ENCODE measurements at regions not wholly inside any gene's neighbourhood (a gene's known extent, or its start where the extent isn't known, plus 50 kb on each side); places are given as distances from the start of the nearest gene placed in this dataset.
"Not testable (repeated sequence)": the region's sequence is repeated elsewhere in the genome, so short reads cannot be mapped to it uniquely, and the experiment has no call there.

DNA sequence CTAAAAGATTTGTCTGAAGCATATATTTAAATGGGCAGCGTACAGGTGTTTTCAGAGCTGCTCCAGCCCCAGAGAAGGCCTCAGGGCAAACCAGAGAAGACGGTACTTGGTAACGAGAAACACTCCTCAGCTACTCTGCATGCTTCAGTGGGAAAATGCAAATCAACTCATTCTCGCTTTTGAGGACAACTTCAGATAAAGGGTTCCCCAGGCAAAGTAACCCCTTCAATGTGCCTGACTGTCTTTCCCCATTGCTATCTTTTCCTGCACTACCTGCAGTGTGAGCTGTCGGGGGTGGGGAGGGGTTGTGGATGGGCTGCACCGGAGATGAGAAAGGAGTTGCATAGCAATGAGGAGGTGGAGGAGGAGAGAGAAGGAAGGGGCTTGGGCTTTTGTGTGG, 339.7 kb upstream of the CLINT1 start:
- DNase-seq (ENCODE audit: low read depth in 1 of 2, low spot score in 1 of 2), result no peak
- in situ Hi-C loops (cut with HindIII; ENCODE audit: low pct_unique_long_range_greater_than_20kb, low sequenced_read_pairs), result no loop called here
- no peak for TF ChIP-seq JUND (IDR thresholded peaks at IDR 0.05; ENCODE audit: low read depth)

DNA sequence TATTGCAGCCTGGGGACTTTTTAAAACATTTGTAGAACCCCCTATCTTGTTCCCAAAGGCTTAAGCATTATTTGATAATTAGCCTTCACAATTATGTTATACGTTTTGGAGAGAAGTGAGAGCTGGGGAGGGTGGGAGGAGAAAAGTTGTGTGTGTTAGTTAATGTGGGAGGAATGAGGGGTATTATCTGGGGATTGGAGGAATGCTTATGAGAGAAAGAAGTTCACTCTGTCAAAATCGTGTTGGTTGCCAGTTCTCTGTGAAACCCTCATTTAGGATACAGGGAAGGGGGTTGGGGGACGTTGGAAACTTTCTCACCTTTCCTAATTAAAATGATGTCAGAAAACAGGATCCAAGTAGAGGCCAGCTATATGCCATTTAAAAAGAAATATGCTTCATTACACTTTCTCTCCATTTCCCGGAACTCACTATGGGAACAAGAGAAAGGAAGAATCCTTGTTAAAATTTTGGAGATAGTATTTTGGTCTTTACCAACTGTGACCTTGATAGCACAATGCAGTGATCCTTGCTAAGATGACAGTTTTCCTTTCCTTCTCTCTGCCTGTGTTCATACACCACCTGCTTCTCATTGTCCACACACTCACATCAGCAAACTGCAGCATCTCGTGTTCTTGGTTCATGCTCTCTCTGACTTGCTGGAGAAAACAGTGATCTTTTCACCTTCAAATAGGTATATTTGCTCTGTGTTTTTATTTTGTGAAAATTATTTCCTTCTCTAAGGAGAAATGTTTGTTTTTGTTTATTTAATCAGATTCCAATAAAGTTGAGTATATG, 336.7 kb upstream of the CLINT1 start:
- no peak for TF ChIP-seq JUND (IDR thresholded peaks at IDR 0.05; ENCODE audit: low read depth)
- in situ Hi-C loops (cut with HindIII; ENCODE audit: low pct_unique_long_range_greater_than_20kb, low sequenced_read_pairs), result no loop called here
- no peak for DNase-seq (ENCODE audit: low read depth in 1 of 2, low spot score in 1 of 2)

GRCh38 chr5:158194561-158194976, 335.6 kb upstream of the CLINT1 start:
- in situ Hi-C loops (cut with HindIII; ENCODE audit: low pct_unique_long_range_greater_than_20kb, low sequenced_read_pairs), result no loop called here
- no peak for TF ChIP-seq JUND (IDR thresholded peaks at IDR 0.05; ENCODE audit: low read depth)
- no peak for DNase-seq (ENCODE audit: low read depth in 1 of 2, low spot score in 1 of 2)

DNA sequence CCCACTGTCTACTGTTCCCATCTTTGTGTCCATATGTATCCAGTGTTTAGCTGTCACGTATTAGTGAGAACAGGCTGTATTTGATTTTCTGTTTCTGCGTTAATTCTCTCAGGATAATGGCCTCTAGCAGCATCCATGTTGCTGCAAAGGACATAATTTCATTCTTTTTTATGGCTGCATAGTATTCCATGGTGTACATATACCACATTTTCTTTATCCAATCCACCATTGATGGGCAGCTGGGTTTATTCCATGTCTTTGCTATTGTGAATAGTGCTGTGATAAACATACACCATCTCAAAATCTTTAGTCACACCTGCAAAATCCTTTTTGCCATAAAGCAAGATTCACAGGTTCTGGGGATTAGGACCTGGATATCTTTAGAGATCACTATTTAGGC, 334.4 kb upstream of the CLINT1 start:
- in situ Hi-C loops (cut with HindIII; ENCODE audit: low pct_unique_long_range_greater_than_20kb, low sequenced_read_pairs); DNase-seq (ENCODE audit: low read depth in 1 of 2, low spot score in 1 of 2): not testable (repeated sequence)

DNA sequence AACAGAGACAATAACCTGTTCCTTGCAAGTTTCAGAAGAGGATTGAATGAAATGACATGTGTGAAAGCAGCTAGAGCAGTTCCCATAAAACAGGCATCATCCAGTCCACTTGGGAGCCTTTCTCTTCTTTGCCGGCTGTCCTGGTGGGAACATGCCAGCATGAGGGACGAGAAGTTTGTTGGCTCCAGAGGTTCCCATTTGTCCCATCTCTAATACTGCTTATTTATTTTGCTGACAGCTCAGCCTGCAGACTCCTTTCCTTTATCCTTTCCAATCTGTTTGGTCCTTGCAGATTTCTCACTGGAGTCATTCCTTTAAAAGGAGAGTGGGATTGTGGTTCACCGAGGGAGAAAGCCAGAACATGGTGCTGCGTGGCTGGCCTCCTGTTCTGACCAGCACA, 321.5 kb upstream of the CLINT1 start:
- in situ Hi-C loops (cut with HindIII; ENCODE audit: low pct_unique_long_range_greater_than_20kb, low sequenced_read_pairs), result no loop called here
- TF ChIP-seq JUND (IDR thresholded peaks at IDR 0.05; ENCODE audit: low read depth), result no peak
- DNase-seq (ENCODE audit: low read depth in 1 of 2, low spot score in 1 of 2), result no peak

DNA sequence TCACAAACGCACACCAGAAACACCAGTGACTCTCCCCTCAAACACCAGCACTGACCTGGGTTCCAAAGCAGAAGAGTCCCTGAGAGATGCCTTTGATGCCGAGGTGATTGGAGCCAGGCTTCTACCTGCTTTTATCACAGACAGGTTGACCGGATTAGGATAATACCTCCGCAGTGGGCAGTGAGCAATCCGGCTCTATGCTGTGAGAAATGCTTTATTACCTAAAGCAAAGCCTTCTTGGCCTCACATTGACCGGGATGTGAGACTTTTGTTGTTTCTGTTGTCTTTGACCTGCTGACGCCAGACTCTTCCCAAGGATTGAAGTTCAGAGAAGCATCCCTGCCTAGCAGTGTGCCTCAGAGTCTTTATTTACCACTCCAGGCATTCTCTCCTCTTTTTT, 320.3 kb upstream of the CLINT1 start:
- TF ChIP-seq JUND (IDR thresholded peaks at IDR 0.05; ENCODE audit: low read depth), result no peak
- in situ Hi-C loops (cut with HindIII; ENCODE audit: low pct_unique_long_range_greater_than_20kb, low sequenced_read_pairs), result no loop called here
- DNase-seq (ENCODE audit: low read depth in 1 of 2, low spot score in 1 of 2), result no peak

DNA sequence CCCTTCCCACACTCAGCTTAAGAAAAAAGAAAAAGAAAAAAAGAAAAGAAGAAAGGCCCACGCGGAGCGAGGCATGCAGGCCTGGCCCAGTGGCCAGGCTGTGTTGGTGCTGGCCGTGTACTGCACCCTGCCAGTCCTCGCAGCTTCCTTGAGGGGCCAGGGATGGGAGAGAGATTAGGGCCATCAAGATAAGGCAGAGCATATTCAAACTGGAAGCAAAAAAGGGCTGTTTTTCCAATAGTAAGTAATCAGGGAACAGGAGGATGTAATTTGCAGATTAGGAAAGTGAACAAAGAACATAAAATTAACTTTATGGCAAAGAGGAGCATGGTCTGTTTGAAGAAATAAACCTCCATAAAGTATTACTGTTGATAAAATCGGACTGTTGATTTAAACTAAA, 319.6 kb upstream of the CLINT1 start:
- no peak for DNase-seq (ENCODE audit: low read depth in 1 of 2, low spot score in 1 of 2)
- TF ChIP-seq JUND (IDR thresholded peaks at IDR 0.05; ENCODE audit: low read depth), result no peak
- in situ Hi-C loops (cut with HindIII; ENCODE audit: low pct_unique_long_range_greater_than_20kb, low sequenced_read_pairs), result no loop called here

DNA sequence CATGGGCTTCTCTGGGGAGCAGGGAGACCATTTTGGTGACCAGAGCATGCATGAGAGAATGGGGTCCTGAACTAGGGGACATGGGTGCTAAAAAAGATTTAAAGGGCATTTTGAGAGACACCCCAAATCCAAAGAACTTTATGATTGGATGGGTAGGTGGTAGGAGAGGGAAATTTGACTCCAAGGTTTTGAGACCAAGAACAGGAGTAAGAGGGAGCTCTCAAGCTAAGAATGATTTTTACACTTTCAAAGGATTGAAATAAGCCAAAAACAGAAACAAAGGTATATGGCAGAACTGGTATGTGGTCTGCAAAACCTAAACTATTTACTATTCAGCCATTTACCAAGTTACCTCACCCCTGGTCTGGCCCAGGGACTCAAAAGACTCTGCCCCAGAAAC, 318.2 kb upstream of the CLINT1 start:
- TF ChIP-seq JUND (IDR thresholded peaks at IDR 0.05; ENCODE audit: low read depth), result no peak
- in situ Hi-C loops (cut with HindIII; ENCODE audit: low pct_unique_long_range_greater_than_20kb, low sequenced_read_pairs), result no loop called here
- no peak for DNase-seq (ENCODE audit: low read depth in 1 of 2, low spot score in 1 of 2)

DNA sequence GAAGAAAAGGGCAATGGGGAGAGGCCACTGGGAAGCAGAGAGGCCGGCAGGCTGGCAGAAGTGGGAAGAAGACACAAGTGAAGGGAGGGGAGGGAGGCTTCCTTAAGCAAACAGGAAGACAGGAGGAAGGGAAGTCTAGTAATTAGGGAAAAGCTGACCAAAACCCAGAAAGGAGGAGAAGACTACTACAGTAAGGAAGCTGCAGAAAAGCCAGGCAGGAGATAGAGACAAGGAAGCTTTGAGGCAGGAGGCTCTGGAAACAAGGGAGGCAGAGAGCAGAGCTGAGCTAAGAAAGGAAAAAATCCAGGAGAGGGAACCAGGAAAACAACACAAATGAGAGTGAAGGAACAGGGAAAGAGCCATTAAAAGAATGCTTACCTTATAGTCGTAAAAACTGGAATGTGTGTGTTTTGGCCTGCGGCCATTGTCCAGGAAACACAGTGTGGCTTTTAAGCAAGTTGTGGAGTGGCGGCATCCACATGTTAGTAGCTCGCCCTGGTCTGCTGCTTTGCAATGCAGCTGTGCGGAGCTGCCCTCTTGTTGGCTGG, 317.1 kb upstream of the CLINT1 start:
- no peak for TF ChIP-seq JUND (IDR thresholded peaks at IDR 0.05; ENCODE audit: low read depth)
- peak; percentile 55 to 88 for DNase-seq (ENCODE audit: low read depth in 1 of 2, low spot score in 1 of 2)
- in situ Hi-C loops (cut with HindIII; ENCODE audit: low pct_unique_long_range_greater_than_20kb, low sequenced_read_pairs), result no loop called here

GRCh38 chr5:158174918-158175851, 316.2 kb upstream of the CLINT1 start:
- peak; percentile 67 to 81 for DNase-seq (ENCODE audit: low read depth in 1 of 2, low spot score in 1 of 2)
- in situ Hi-C loops (cut with HindIII; ENCODE audit: low pct_unique_long_range_greater_than_20kb, low sequenced_read_pairs), result no loop called here
- no peak for TF ChIP-seq JUND (IDR thresholded peaks at IDR 0.05; ENCODE audit: low read depth)

- in situ Hi-C loops (cut with HindIII; ENCODE audit: low pct_unique_long_range_greater_than_20kb, low sequenced_read_pairs), result no loop called here
- TF ChIP-seq JUND (IDR thresholded peaks at IDR 0.05; ENCODE audit: low read depth), result no peak
- DNase-seq (ENCODE audit: low read depth in 1 of 2, low spot score in 1 of 2), result no peak
These were observed 315.1 kb upstream of the CLINT1 start for GRCh38 chr5:158174026-158174425.

DNA sequence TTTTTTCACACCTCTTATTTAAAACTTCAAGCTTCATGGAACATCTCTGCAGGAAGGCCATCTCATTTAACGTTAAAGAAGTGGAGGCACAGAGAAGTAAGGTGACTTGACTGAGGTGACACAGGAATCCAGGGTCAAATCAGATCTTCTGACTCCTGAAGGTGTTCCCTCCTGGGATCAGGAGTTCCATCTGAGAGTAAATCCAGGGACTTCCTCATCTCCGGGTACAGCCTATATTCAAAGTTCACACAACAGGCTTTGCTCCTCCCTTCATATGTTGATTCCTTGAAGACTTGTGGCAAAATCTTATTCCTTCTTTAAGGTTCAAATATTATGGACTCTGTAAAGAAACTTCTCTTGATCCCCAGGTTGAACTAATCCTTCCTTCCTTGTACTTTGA, 313.1 kb upstream of the CLINT1 start:
- no peak for DNase-seq (ENCODE audit: low read depth in 1 of 2, low spot score in 1 of 2)
- no peak for TF ChIP-seq JUND (IDR thresholded peaks at IDR 0.05; ENCODE audit: low read depth)
- in situ Hi-C loops (cut with HindIII; ENCODE audit: low pct_unique_long_range_greater_than_20kb, low sequenced_read_pairs), result no loop called here

GRCh38 chr5:158170534-158170933, 311.6 kb upstream of the CLINT1 start:
- no peak for TF ChIP-seq JUND (IDR thresholded peaks at IDR 0.05; ENCODE audit: low read depth)
- in situ Hi-C loops (cut with HindIII; ENCODE audit: low pct_unique_long_range_greater_than_20kb, low sequenced_read_pairs), result no loop called here

More at GRCh38 chr5:158170534-158170933, 311.6 kb upstream of the CLINT1 start:
- DNase-seq (ENCODE audit: low read depth in 1 of 2, low spot score in 1 of 2), result no peak

Data from T47D (cell line).